Psoas muscle (tissue), 7 donors: ENCODE measurements at regions not wholly inside any gene's neighbourhood (a gene's known extent, or its start where the extent isn't known, plus 50 kb on each side); places are given as distances from the start of the nearest gene placed in this dataset.

ENCODE experiments used
- ATAC-seq, 4 donors: fragments of 200-7000 bp; cut with Tn5 transposase; one replicate each; pipeline ENCODE4 v1.9.1; 2020; ENCODE audit warnings: moderate library complexity in 3 of 4, mild to moderate bottlenecking in 2 of 4
- DNase-seq, 2 donors: peaks; one replicate each; pipeline ENCODE4 v3.0.0-alpha.2; 2020
- H3K27ac ChIP-seq: fragments of 200-600 bp; one replicate; pipeline ENCODE4 v1.8.0; 2022
- H3K27me3 ChIP-seq, 3 donors: fragments of 200-600 bp in 1 of 3; one replicate each; pipeline versions ENCODE4 v1.6.1 to v1.8.0; 2013 to 2022; ENCODE audit warnings: low read length in 2 of 3, mild to moderate bottlenecking in 2 of 3, moderate library complexity in 1 of 3; ENCODE audit not compliant: insufficient read depth in 3 of 3
- H3K36me3 ChIP-seq, 2 donors: fragments of 200-600 bp in 1 of 2; one replicate each; pipeline versions ENCODE4 v1.6.1 to v1.8.0; 2013 to 2022; ENCODE audit warnings: low read depth in 1 of 2, mild to moderate bottlenecking in 1 of 2, moderate library complexity in 1 of 2; ENCODE audit not compliant: insufficient read depth in 1 of 2
- H3K4me1 ChIP-seq: fragments of 200-600 bp; one replicate; pipeline ENCODE4 v1.8.0; 2022
- H3K4me3 ChIP-seq: fragments of 200-600 bp; one replicate; pipeline ENCODE4 v1.8.0; 2022; ENCODE audit warnings: mild to moderate bottlenecking
- H3K9me3 ChIP-seq: fragments of 200-600 bp; one replicate; pipeline ENCODE4 v1.8.0; 2022
- CTCF ChIP-seq: fragments of 200-600 bp; IDR thresholded peaks from one replicate; pipeline ENCODE4 v1.8.0; 2022; ENCODE audit warnings: antibody characterized with exemption
- WGBS, 3 donors: extraction: QIAGEN DNeasy Blood & Tissue Kit; methylation state at CpG; one replicate each; pipeline versions ENCODE4 v1.1.6 to v1.1.7; 2013; 5-methylcytosine and 5-hydroxymethylcytosine counted together
- intact Hi-C, 2 donors: fragments of 100-400 bp; cut with DNase I; formaldehyde crosslinking; loops; one replicate each; pipeline versions ENCODE4 v1.11.0 to v1.14.2; 2022
- donor health status: healthy with polysubstance abuse.
- donor health status: DM: no; HTN: no; CAD: no; lungs with moderate emphysema.
- donor health status: Bipolar disorder and iron deficiency.
- donor health status: healthy.
- donor health status: DM: yes; HTN: yes; CAD: no.
- donor health status: DM: no; HTN: no; CAD: no.
- donor health status: DM: yes; HTN: yes; CAD: no.

- Histone ChIP-seq H3K4me1 (peaks cover 6% of the 10 kb centered on the region), H3K27me3 (no peaks in the 10 kb centered on the region), H3K27ac (no peak overlapping the region), H3K9me3 (no peaks in the 10 kb centered on the region), H3K36me3 (no peaks in the 10 kb centered on the region), H3K4me3 (no peak overlapping the region)
- TF ChIP-seq CTCF: no peak
- intact Hi-C loops: no loop called here
- DNase-seq (no peak), ATAC-seq (peak in 3 of 4 donors; percentile 25 to 59 (median 42))
- WGBS, 3 donors: 84 to 92% (median 89%) methylated on average over 7 of the region's 7 CpGs
These were observed 373.0 kb upstream of the PROK2 start for GRCh38 chr3:72157748-72158638.

GRCh38 chr3:72155391-72156064, 370.6 kb upstream of the PROK2 start:
- H3K4me1 ChIP-seq: peaks cover 15% of the 10 kb centered on the region
- no peak overlapping the region for H3K27ac ChIP-seq

GRCh38 chr3:72154391-72155335, 369.7 kb upstream of the PROK2 start:
- Histone ChIP-seq H3K9me3 (no peaks in the 10 kb centered on the region), H3K4me1 (peaks cover 15% of the 10 kb centered on the region), H3K27me3 (no peaks in the 10 kb centered on the region), H3K4me3 (no peak overlapping the region), H3K27ac (no peak overlapping the region), H3K36me3 (no peaks in the 10 kb centered on the region)
- no peak for TF ChIP-seq CTCF
- ATAC-seq (no peak), DNase-seq (no peak)
- intact Hi-C loops: no loop called here
- WGBS, 3 donors: 84 to 91% (median 87%) methylated on average over 4 of the region's 4 CpGs

More at GRCh38 chr3:72155391-72156064, 370.6 kb upstream of the PROK2 start:
- intact Hi-C loops: no loop called here
- TF ChIP-seq CTCF: no peak
- DNase-seq (peak; percentile 60 to 70), ATAC-seq (peak; percentile 56 to 88 (median 78))
- H3K36me3 ChIP-seq: no peaks in the 10 kb centered on the region
- WGBS, 3 donors: 34 to 54% (median 38%) methylated on average over 12 of the region's 12 CpGs
- no peaks in the 10 kb centered on the region for H3K9me3 ChIP-seq
- no peak overlapping the region for H3K4me3 ChIP-seq
- H3K27me3 ChIP-seq: no peaks in the 10 kb centered on the region

DNA sequence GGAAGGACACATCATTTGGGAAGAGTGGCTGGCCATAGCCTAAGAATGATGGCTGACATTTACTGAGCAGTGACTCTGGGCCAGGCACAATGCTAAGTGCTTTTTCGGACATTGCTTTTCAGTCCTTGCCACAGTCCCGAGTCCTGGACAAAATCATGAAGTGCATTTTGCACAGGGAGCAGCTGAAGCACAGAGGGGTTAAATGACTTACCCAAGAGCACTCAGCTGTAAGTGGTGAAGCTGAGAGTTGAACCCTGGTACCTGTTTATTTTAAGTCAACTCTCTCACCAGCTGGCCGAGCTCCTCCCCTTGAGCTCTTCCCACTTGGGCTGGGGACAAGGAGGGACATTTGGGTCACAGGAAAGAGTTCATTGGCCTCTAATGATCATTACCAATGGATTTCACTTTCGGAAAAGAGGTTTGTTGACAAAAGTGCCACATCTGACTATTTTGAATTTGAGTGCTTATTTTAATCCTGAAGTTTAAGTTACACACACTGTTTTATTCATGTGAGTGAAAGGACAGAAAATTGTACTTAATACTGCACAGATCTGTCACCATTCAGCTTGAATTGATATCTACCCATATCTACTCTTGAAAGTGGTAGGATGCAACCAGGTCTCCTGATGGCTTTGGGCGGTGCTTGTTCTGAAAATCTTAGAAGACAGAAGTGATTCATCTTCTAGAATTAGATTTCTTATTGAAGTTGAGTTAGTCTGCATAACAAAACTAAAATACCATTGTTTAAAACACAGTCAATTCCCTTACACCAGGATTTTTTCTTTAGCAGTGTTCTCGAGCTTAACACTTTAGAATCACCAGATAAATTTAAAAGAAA, 368.7 kb upstream of the PROK2 start:
- 87 to 91% (median 87%) methylated on average over 6 of the region's 6 CpGs for WGBS, 3 donors
- DNase-seq (no peak), ATAC-seq (no peak)
- Histone ChIP-seq H3K27me3 (no peaks in the 10 kb centered on the region), H3K9me3 (no peaks in the 10 kb centered on the region), H3K4me1 (peaks cover 15% of the 10 kb centered on the region), H3K4me3 (peak overlapping the region; percentile 56), H3K36me3 (no peaks in the 10 kb centered on the region), H3K27ac (no peak overlapping the region)
- intact Hi-C loops: no loop called here
- no peak for TF ChIP-seq CTCF
